Activated naive CD8-positive, alpha-beta T cell treated with anti-CD3 and anti-CD28 coated beads, Interleukin-2, amount 50 U/mL, for 24 hours (primary cell): ENCODE measurements at regions not wholly inside any gene's neighbourhood (a gene's known extent, or its start where the extent isn't known, plus 50 kb on each side); places are given as distances from the start of the nearest gene placed in this dataset.

Source experiments
- ATAC-seq: fragments of 150-1000 bp; cut with Tn5 transposase; one replicate; pipeline ENCODE4 v1.10.0; 2021
- DNase-seq: peaks from one replicate; pipeline ENCODE4 v3.0.0; 2021
- H3K27ac Mint-ChIP-seq: one replicate; pipeline ENCODE4 v1.8.0; 2021; ENCODE audit warnings: mild to moderate bottlenecking, mixed read lengths
- H3K27me3 Mint-ChIP-seq: one replicate; pipeline ENCODE4 v1.8.0; 2021; ENCODE audit warnings: mixed read lengths
- H3K36me3 Mint-ChIP-seq: one replicate; pipeline ENCODE4 v1.8.0; 2021; ENCODE audit warnings: low read depth, mixed read lengths
- H3K4me1 Mint-ChIP-seq: one replicate; pipeline ENCODE4 v1.8.0; 2021; ENCODE audit warnings: mixed read lengths
- H3K4me3 Mint-ChIP-seq: one replicate; pipeline ENCODE4 v1.8.0; 2021; ENCODE audit warnings: mild to moderate bottlenecking, moderate library complexity, mixed read lengths
- H3K9me3 Mint-ChIP-seq: one replicate; pipeline ENCODE4 v1.8.0; 2021; ENCODE audit warnings: mixed read lengths

DNA sequence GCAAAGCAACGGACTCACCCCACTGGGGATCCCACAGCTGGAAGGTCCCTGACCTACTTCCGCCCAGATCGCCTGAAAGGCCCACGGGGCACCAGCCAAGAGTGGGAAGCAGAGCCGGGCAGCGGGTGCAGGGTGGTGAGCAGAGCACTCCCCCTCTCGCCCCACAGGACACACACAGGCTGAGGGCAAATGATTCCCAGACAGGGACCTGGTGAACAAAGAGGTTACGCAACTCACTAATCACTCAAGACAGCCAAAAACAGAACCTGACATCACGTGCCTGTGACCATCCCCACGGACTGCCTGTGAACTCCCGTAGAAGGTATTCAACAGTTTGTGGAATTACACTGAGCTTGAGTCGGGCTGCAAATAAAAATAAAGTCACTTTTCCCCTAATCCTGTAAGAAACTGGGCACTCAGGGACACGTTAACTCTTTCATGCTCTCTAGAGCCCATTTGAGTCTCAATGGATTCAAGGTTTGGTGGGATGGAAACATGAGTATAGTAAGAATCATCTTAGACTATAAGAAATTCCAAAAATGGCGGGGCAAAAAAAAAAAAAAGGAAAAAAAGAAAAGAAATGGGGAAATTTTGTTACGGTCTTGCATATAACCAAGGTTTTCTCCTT is 396.1 kb downstream of the SOX9 start:
- Mint-ChIP-seq H3K27me3 (peaks cover 4% of the 10 kb centered on the region), H3K9me3 (no peaks in the 10 kb centered on the region), H3K36me3 (no peaks in the 10 kb centered on the region), H3K27ac (no peak overlapping the region), H3K4me1 (no peaks in the 10 kb centered on the region), H3K4me3 (no peak overlapping the region)
- DNase-seq (no peak), ATAC-seq (no peak)

DNA sequence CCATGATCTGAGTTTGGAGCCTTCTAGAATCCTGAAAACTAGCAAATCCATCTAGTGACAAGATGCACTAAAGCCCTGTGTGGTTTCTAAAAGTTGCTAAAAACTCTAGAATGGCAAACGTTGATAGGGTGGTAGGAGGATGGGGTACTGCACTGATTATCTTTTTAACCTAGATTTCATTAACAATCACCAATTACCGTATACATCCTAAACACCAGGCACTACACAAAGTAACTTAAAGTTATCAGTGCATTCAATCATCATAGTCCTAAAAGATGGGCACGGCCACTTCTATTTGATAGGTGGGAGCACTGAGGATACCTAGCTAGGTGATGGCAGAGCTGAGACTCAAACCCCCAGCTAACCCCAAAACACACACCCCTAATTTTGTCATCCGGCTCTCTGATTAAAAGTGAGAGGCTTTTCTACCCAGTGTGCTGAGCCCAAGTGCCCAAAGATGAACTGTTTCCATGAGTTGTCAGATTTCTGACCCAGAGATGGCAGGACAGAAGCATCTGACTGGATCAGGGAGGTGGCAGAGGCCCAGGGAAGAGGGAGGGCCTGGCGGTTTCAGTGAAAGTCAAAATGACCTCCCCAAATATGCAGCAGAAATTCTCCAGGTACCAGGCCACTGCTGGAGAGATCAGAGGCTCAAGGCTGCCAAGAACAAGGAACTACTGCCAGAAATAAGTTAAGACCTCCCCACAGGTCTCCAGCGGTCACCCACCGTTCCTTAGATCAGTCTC is 396.8 kb downstream of the SOX9 start:
- Mint-ChIP-seq H3K9me3 (no peaks in the 10 kb centered on the region), H3K27me3 (peaks cover 8% of the 10 kb centered on the region), H3K27ac (no peak overlapping the region), H3K4me3 (no peak overlapping the region), H3K4me1 (no peaks in the 10 kb centered on the region), H3K36me3 (no peaks in the 10 kb centered on the region)
- no peak for ATAC-seq
- DNase-seq: no peak

DNA sequence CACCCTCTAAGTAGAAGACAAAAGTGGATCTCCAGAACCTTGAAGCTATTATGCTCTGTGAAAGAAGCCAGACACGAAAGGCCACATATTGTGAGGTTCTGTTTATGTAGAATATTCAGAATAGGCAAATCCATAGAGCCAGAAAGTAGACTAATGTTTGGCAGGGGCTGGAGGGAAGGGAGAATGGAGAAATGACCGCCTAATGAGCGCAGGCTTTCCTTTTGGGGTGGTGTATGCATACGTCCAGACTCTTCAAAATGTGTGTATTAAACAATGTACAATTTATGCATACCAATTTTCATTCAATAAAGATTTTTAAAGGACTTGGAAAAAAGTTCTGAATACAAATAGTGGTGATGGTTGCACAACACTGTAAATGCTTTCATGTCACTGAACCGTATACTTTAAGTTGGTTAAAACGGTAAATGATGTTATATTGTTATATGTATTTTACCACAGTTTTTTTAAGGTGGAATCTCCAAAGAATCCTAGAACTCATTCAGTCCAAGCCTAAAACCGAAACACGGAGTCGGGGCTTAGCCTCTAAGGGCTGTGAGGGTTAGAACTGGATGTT is 397.4 kb downstream of the SOX9 start:
- no peak overlapping the region for H3K27ac Mint-ChIP-seq
- no peak overlapping the region for H3K4me3 Mint-ChIP-seq
- no peaks in the 10 kb centered on the region for H3K4me1 Mint-ChIP-seq
- H3K9me3 Mint-ChIP-seq: no peaks in the 10 kb centered on the region
- ATAC-seq: no peak
- DNase-seq: no peak
- H3K27me3 Mint-ChIP-seq: peaks cover 8% of the 10 kb centered on the region
- no peaks in the 10 kb centered on the region for H3K36me3 Mint-ChIP-seq

DNA sequence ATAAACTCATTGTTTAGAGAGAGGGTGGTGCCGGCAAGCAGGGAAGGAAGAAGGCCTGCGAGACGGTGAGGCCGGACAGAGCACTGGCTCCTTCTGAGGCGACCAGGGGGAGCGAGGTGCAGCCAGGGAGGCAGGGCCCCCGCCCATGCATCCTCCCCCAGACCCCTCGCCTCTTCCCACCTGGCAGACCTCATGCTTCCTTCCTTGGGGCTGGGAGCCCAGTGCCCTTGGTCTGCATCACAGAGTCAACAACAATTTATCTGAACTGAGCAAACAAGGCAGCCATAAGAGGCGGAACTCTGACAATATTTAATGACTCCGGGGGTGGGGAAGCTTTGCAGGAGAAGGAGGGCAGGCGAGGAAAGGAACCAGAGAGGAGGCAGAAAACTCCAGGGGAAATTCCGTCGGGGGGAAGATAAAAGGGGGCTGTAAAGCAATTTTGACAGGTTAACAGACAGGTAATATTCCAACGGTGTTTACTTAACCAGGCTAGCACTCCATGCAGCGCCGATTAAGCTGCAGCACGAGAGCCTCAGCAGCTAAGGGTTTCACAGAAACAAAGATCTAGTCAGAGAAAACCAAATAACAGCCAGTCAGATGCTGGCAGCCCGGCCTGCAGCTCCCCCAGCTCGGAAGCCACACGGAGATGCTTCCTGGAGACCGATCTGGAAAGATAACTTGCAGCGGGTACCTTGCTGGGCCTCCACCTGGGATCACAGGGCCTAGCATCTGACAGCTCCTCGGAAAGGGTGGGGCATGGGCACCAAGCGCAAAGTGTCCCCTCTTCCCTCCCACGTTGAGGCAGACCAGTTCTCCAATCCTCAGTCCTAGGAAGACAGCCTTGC is 398.2 kb downstream of the SOX9 start:
- DNase-seq: no peak
- Mint-ChIP-seq H3K4me1 (no peaks in the 10 kb centered on the region), H3K36me3 (no peaks in the 10 kb centered on the region)

DNA sequence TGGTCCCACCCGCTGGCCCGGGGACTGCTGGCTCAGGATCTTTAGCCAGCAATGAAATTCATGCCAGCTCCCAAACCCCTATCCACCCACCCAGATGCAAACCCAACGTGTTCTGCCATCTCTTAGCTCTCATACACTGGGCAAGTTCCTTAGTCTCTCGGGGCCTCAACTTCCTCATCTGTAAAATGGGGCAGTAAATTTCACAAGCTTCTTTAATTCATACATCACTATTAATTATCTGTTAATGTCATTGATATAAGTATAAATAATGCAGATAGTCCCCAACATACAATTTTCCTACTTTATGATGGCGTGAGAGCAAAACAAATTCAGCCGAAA is 398.7 kb downstream of the SOX9 start:
- ATAC-seq: no peak
- Mint-ChIP-seq H3K4me1 (no peaks in the 10 kb centered on the region), H3K4me3 (no peak overlapping the region), H3K27me3 (peaks cover 8% of the 10 kb centered on the region), H3K9me3 (no peaks in the 10 kb centered on the region), H3K36me3 (no peaks in the 10 kb centered on the region), H3K27ac (no peak overlapping the region)
- no peak for DNase-seq

More for the DNA sequence above, 398.2 kb downstream of the SOX9 start:
- no peak overlapping the region for H3K27ac Mint-ChIP-seq
- ATAC-seq: no peak
- peaks cover 8% of the 10 kb centered on the region for H3K27me3 Mint-ChIP-seq
- H3K4me3 Mint-ChIP-seq: no peak overlapping the region
- no peaks in the 10 kb centered on the region for H3K9me3 Mint-ChIP-seq

DNA sequence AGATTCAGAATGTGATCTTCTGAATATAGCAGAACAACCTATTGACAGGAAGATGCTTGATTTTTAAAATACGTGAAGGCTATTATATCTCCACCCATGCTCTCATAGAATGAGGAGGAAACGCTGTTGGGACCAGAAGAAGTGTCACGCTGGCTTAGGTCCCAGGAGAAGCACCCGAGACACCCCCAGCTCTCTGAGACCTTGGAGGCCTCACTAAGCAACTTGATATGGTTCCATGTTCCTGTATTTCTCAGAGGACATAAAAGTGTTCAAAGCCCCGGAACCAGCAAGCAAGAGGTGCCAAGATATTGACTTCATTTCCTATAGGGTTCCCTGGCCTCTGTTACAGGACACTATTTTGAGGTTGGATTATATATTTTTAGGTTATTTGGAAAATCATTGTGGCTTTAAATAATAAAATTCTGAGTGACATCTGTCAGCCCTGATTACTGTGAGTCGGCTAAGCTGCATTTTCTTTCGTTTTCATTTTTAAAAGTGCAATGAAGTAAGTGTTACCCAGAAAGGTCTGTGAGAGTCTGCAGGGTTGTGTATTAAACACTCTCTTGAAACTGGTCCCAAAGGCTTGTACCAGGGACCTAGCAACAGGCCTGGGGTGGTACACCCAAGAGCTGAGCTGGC is 400.0 kb downstream of the SOX9 start:
- no peak overlapping the region for H3K4me3 Mint-ChIP-seq
- H3K4me1 Mint-ChIP-seq: no peaks in the 10 kb centered on the region
- no peaks in the 10 kb centered on the region for H3K36me3 Mint-ChIP-seq
- DNase-seq: no peak
- H3K9me3 Mint-ChIP-seq: no peaks in the 10 kb centered on the region
- no peak overlapping the region for H3K27ac Mint-ChIP-seq
- H3K27me3 Mint-ChIP-seq: peaks cover 8% of the 10 kb centered on the region
- no peak for ATAC-seq

DNA sequence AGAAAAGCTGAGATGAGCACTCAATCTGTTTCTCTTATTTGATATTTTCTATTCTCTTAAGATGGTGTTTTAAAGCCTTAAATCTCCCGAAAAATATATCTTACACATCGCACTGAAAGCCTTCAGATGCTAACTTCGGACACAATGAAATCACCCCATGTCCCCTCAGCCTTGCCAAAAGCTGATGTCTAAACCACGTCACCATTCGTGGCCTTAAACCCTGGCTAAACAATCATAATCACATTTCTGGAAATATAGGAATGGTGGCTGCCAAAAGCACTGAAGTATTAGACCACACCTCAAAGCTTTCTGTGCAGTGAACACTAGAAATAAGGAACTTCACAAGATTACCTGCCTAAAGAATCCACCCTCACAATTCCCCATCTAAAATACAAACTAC is 402.7 kb downstream of the SOX9 start:
- H3K27ac Mint-ChIP-seq: no peak overlapping the region
- H3K9me3 Mint-ChIP-seq: no peaks in the 10 kb centered on the region
- H3K36me3 Mint-ChIP-seq: no peaks in the 10 kb centered on the region
- H3K4me3 Mint-ChIP-seq: no peak overlapping the region
- DNase-seq (no peak), ATAC-seq (no peak)
- no peaks in the 10 kb centered on the region for H3K4me1 Mint-ChIP-seq
- H3K27me3 Mint-ChIP-seq: peaks cover 5% of the 10 kb centered on the region

DNA sequence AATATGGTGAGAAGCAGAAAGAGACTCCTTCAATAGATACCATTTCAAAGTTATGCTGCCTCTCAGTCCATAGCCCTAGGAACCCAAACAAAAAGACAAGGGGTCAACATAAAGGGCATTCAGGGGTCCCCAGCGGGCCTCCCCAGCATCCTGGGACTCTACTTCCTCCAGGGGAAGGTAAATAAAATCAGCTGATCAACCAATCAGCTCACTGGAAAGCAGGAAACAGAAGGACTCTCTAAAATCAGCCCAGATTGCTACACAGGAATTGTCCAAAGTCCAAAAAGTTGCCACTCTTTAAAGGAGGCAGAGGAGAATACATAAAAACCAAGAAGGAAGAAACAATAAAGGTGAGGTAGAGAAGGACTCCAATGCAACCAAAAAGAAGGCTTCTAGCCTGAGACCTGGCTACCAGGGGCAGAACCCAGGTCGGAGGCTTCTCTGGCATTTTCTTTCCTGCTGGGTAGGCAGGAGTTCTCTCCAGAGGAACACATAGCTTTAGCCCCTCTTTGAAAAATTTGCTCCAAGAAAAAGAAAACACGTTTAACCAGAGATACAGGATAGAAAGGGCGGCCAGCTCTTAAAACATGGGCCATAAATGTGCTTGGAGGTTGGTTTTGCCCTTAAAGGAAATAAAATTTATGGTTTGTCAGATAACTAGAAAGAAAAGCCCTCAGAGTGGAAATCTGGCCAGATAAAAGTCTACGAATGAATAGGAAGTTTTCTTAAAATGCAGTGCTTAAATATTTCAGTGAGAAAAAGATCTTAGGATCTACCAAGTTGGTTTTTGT is 404.6 kb downstream of the SOX9 start:
- Mint-ChIP-seq H3K27me3 (peaks cover 5% of the 10 kb centered on the region), H3K27ac (no peak overlapping the region), H3K36me3 (no peaks in the 10 kb centered on the region), H3K4me3 (no peak overlapping the region), H3K4me1 (no peaks in the 10 kb centered on the region), H3K9me3 (no peaks in the 10 kb centered on the region)
- DNase-seq (no peak), ATAC-seq (no peak)

DNA sequence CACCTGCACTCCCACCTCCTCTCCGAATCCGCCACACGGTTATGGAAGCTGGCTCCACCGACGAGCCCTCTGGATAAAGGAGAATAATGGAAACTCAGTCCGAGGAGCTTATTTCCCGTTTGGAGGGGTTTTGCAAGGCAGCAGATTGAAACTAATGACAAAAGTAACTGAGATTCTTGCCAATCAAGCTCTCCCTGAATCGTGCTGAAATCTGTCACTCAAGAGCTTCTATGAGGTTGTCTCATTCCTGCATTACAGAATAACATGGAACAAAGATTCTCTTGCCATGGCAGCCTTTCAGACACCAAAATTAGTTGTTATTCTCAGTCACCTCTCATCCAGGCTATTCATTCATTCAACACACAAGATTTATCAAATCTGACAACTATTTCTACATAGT is 405.9 kb downstream of the SOX9 start:
- DNase-seq (no peak), ATAC-seq (no peak)
- H3K27me3 Mint-ChIP-seq: peaks cover 9% of the 10 kb centered on the region
- no peaks in the 10 kb centered on the region for H3K9me3 Mint-ChIP-seq
- H3K4me1 Mint-ChIP-seq: no peaks in the 10 kb centered on the region
- no peak overlapping the region for H3K4me3 Mint-ChIP-seq
- H3K36me3 Mint-ChIP-seq: no peaks in the 10 kb centered on the region
- no peak overlapping the region for H3K27ac Mint-ChIP-seq

DNA sequence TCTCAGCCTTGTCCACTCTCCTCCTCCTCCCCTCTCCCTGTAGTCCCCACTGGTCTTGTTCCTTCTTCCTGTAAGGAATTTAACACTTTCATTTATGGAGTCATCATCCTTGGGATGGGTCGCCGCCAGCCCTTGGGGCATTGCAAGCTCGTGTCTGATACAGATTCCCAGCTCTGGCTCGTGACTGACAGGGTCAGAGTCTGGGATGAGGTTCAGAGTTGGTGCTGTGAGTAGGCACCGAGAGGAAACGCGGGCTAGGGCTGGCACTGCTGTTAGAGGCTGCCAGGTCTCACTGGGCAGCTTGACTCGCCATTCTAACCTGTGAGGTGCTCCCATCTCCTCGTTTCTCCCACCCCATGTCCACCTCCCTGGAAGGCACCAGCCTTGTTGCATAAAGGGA is 407.0 kb downstream of the SOX9 start:
- Mint-ChIP-seq H3K4me3 (no peak overlapping the region), H3K27me3 (peaks cover 5% of the 10 kb centered on the region), H3K4me1 (no peaks in the 10 kb centered on the region), H3K9me3 (no peaks in the 10 kb centered on the region), H3K36me3 (no peaks in the 10 kb centered on the region), H3K27ac (no peak overlapping the region)
- ATAC-seq (no peak), DNase-seq (no peak)

DNA sequence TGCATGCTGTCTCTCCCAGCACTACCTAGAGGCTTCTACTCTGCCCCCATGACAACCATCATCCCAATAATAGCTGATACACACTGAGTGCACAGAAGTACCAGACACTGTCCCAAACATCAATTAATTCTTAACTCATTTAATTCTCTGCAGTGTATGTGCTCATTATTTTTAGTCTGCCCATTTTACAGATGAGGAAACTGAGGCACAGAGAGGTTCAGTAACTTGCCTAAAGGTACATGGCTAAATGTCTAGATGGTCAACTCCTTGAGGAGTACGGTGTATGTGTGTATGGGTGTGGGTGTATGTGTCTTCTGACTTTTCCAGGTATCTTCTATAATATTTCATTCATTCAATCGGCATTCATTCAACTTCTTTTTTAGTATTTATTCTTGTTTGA is 407.9 kb downstream of the SOX9 start:
- Mint-ChIP-seq H3K27me3 (peaks cover 5% of the 10 kb centered on the region), H3K4me1 (no peaks in the 10 kb centered on the region), H3K27ac (no peak overlapping the region), H3K4me3 (no peak overlapping the region), H3K36me3 (no peaks in the 10 kb centered on the region), H3K9me3 (no peaks in the 10 kb centered on the region)
- ATAC-seq (no peak), DNase-seq (no peak)

DNA sequence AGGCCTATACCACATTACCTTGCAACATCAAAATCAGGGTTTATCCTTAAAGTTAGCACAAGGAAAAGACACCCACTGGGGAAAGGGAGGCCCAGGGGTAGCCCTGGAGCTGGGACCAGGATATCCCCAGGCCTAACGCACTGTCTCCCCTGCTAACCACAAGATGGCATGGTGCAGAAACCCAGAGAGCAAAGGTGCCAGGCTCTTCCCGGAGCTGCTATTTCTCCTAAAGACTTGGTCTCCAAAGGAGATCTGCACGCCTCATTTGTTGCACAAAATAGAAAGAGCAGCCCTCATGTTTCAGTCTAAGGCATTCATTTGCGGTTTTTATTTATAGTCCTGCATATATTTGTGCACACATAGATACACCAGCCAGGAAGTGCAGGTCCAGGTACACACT is 408.6 kb downstream of the SOX9 start:
- no peak for ATAC-seq
- Mint-ChIP-seq H3K36me3 (no peaks in the 10 kb centered on the region), H3K4me1 (no peaks in the 10 kb centered on the region), H3K27ac (no peak overlapping the region), H3K4me3 (no peak overlapping the region), H3K9me3 (no peaks in the 10 kb centered on the region), H3K27me3 (peaks cover 5% of the 10 kb centered on the region)
- no peak for DNase-seq

DNA sequence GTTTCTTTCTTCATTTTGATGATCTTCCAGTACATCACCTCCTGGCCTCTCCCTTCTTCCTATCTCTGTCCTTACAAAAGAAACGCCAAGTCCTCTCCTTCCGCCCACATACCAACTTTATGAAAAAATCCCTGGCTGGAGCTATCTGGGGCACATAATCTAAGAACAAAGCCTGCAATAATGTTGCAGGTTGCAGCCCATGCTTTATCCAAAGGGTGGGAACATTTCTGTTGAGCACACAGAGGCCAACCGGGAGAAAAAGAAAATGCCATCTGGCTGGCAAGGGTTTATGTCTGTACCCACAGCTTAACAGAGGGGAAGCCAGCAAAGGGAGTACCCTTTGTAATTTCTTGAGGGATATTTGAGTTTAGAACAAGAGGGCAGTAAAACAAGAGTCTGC is 409.6 kb downstream of the SOX9 start:
- Mint-ChIP-seq H3K27me3 (peaks cover 5% of the 10 kb centered on the region), H3K9me3 (no peaks in the 10 kb centered on the region), H3K36me3 (no peaks in the 10 kb centered on the region), H3K4me3 (no peak overlapping the region), H3K27ac (no peak overlapping the region), H3K4me1 (no peaks in the 10 kb centered on the region)
- ATAC-seq (no peak), DNase-seq (no peak)

DNA sequence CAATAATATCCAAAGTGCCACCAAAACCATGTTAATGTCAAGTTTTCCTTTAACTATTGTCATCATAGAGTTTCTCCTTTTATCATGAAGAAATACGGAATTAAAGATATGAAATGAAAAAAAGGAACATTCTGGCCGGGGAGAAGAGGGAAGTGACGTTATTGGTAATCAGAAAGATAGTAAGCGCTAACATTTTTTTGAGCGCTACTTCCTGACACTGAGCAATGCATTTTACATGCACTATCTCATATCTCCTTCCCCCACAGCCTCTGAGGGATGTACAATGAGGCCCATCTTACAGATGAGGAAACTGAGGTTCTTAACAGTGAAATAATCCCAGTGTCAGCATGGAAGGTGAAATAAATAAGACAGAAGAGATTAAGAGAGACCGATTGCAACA is 410.9 kb downstream of the SOX9 start:
- no peak for DNase-seq
- Mint-ChIP-seq H3K27ac (no peak overlapping the region), H3K27me3 (peaks cover 6% of the 10 kb centered on the region), H3K9me3 (no peaks in the 10 kb centered on the region), H3K4me3 (no peak overlapping the region), H3K4me1 (no peaks in the 10 kb centered on the region), H3K36me3 (no peaks in the 10 kb centered on the region)
- ATAC-seq: no peak
